NCI-H510A (cell line): ENCODE measurements at regions not wholly inside any gene's neighbourhood (a gene's known extent, or its start where the extent isn't known, plus 50 kb on each side); places are given as distances from the start of the nearest gene placed in this dataset.

Experiments used
- DNase-seq: peaks from one replicate; lab custom pipeline; 2025; lab: John Stamatoyannopoulos, UW

- no peak for DNase-seq
Measured at GRCh38 chr5:11998397-11998796, 94.2 kb upstream of the CTNND2 start.

GRCh38 chr5:11997942-11998341 lies 93.7 kb upstream of the CTNND2 start:
- DNase-seq: no peak

DNA sequence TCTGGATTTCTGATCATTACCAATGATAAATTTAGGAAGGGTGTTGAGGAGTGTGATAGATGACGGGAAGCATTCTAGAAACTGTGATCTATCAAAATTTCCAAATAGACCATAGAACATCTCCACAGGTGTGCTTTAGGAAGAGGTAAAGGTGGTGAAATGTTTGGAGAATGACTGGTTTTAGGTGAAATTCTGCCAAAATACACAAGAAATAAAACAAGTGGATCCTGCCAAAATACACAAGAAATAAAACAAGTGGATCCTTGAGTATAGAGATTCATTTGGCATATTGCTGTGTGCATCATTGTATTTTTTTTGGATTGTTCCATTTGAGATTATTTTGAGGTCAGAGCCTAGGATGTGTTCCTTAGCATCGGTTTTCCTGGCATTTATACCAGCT lies 88.3 kb upstream of the CTNND2 start:
- no peak for DNase-seq

- no peak for DNase-seq
Measured at GRCh38 chr5:11985993-11986392, 81.7 kb upstream of the CTNND2 start.

GRCh38 chr5:11984196-11984595 lies 80.0 kb upstream of the CTNND2 start:
- DNase-seq: no peak

DNA sequence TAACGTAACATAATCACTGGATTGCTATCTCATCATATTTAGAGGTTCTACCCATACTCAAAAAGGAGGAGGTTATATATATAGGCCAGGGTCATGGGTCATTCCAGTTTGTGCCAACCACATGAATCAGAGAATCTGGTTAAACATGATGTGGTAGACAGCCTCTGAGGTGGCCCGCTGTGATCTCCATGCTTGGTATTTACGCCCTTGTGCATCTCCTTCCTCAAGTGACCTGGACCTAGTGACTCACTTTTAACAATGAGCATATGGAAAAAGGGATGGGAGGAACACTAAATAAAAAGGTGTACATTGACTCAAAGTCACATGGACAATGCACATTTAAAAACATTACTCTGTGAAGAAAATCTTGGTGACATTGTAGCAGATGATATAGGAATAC lies 77.7 kb upstream of the CTNND2 start:
- no peak for DNase-seq

DNA sequence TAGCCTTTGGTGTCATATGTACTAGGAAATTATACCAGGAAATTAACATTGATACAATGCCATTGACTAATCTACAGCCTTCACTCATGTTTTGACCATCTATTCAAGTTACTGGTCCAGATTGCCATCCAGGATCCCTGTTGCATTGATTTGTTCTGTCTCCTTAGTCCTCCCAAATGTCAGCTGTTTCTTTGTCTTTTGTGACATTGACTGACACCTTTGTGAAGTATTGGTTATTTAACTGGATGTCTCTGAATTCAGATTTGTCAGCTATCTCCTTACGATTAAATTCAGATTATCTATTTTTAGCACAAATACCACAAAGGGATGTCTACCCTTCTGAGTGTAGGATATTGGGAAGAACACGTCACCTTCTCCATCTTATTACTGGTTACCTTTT lies 73.7 kb upstream of the CTNND2 start:
- no peak for DNase-seq

DNA sequence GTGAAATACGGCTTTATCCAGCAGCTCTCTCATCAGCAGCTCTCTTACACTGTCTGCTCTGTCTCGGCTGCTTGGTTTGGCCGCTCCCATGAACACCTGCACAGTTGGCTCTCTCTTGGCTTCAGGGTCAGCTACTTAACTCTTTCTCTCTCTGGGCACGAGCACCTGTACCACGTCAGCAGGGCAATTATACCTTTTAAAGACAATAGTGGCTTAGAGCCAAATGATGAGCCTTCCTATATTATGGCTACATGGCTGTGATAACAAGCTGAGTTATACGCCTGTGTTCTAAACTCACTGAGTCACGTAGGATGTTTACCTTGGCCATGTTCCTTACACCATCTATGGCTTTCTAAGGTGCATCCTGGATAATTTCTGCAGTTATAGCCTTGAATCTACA lies 69.2 kb upstream of the CTNND2 start:
- no peak for DNase-seq

- DNase-seq: no peak
Measured at GRCh38 chr5:11963227-11963626, 59.0 kb upstream of the CTNND2 start.

- DNase-seq: no peak
Measured at GRCh38 chr5:11962122-11962521, 57.9 kb upstream of the CTNND2 start.

GRCh38 chr5:11958321-11958720 lies 54.1 kb upstream of the CTNND2 start:
- DNase-seq: no peak

DNA sequence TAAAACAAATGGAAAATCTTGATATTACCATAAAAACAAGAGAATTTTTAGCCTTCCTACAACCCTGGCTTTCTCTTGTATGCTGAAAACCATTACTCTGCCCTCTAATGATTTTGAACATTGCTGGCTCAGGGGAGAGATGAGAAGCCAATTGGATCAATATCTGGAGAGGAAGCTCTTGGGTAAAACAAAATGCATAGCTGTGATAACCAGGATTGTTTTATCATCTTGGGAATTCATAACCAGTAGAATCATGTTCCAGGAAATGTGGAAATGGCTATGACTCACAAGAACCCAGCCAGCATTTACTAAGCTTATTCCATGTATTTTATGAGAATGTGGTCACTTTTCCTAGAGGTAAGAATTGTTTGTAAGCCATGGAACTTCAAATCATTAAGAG lies 51.1 kb upstream of the CTNND2 start:
- DNase-seq: no peak
